Heart left ventricle (tissue), 16 donors: ENCODE measurements at regions not wholly inside any gene's neighbourhood (a gene's known extent, or its start where the extent isn't known, plus 50 kb on each side); places are given as distances from the start of the nearest gene placed in this dataset.
A peak's percentile ranks its signal among the peaks of the same experiment; 100 is the strongest.

Source experiments
- ATAC-seq, 4 donors: fragments of 200-7000 bp; cut with Tn5 transposase; one replicate each; pipeline ENCODE4 v1.9.1; 2020 to 2022; ENCODE audit warnings: moderate library complexity in 4 of 4, mild to moderate bottlenecking in 3 of 4, moderate number of reproducible peaks in 1 of 4
- DNase-seq, 5 donors: peaks; one replicate each; pipeline ENCODE4 v3.0.0-alpha.2; 2020
- H3K27ac ChIP-seq, 12 donors: fragments of 200-600 bp; sonication (generic) in 4 of 12; one replicate each; pipeline versions ENCODE4 v1.5.0 to v1.8.0; 2016 to 2022; ENCODE audit warnings: mild to moderate bottlenecking in 2 of 12
- H3K27me3 ChIP-seq, 9 donors: fragments of 200-600 bp; sonication (generic) in 2 of 9; one replicate each; pipeline versions ENCODE4 v1.5.1 to v1.8.0; 2016 to 2022; ENCODE audit warnings: mild to moderate bottlenecking in 3 of 9
- H3K36me3 ChIP-seq, 9 donors: fragments of 200-600 bp; sonication (generic) in 2 of 9; one replicate each; pipeline versions ENCODE4 v1.5.0 to v1.8.0; 2018 to 2022; ENCODE audit warnings: mild to moderate bottlenecking in 2 of 9
- H3K4me1 ChIP-seq, 12 donors: fragments of 200-600 bp; sonication (generic) in 4 of 12; one replicate each; pipeline versions ENCODE4 v1.5.0 to v1.8.0; 2016 to 2022; ENCODE audit warnings: mild to moderate bottlenecking in 3 of 12
- H3K4me3 ChIP-seq, 12 donors: fragments of 200-600 bp; sonication (generic) in 4 of 12; one replicate each; pipeline versions ENCODE4 v1.5.0 to v1.8.0; 2017 to 2022; ENCODE audit warnings: mild to moderate bottlenecking in 9 of 12, moderate library complexity in 4 of 12
- H3K9me3 ChIP-seq, 12 donors: fragments of 200-600 bp; sonication (generic) in 4 of 12; one replicate each; pipeline versions ENCODE4 v1.5.0 to v1.8.0; 2016 to 2022; ENCODE audit warnings: mild to moderate bottlenecking in 1 of 12
- POLR2A ChIP-seq, 2 donors: fragments of 450-650 bp; IDR thresholded peaks; one replicate each; pipeline ENCODE4 v1.6.1; 2017; ENCODE audit warnings: antibody characterized with exemption in 2 of 2, mild to moderate bottlenecking in 2 of 2, moderate library complexity in 2 of 2
- WGBS, 4 donors: extraction: QIAGEN DNeasy Blood & Tissue Kit in 2 of 4; methylation state at CpG; one replicate each; pipeline versions ENCODE4 v1.1.5 to v1.1.7; 2013 to 2018; 5-methylcytosine and 5-hydroxymethylcytosine counted together
- intact Hi-C, 10 donors: fragments of 100-400 bp; cut with DNase I; formaldehyde crosslinking; loops; one replicate each; pipeline versions ENCODE4 v1.11.1 to v1.14.2; 2022
- TF ChIP-seq, protein P1 (sequence below), 12 donors: fragments of 200-600 bp; sonication (generic) in 4 of 12; IDR thresholded peaks; one replicate each; pipeline versions ENCODE4 v1.5.0 to v1.8.0; 2018 to 2022; ENCODE audit warnings: antibody characterized with exemption in 12 of 12, mild to moderate bottlenecking in 5 of 12
- donor health status: ischemic (EF 13 %, LVEDD 7.1; RV severe dilation, severe dysfunction).
- donor health status: healthy with polysubstance abuse.
- donor health status: DM: no; HTN: yes; CAD: no.
- donor health status: DM: no; HTN: no; CAD: no.
- donor health status: ischemic (EF 25% LVEDD 6.9; RV normal size, moderate dysfunction).
- donor health status: ischemic (EF 25% LVEDD 5.7; RV mildly dilated, moderate dysfunction).
- donor health status: healthy.
- donor health status: DM: yes; HTN: yes; CAD: no.
- donor health status: ischemic (EF 35%, LVEDD 5.7; RV mildly dilated, moderate dysfunction).
- donor health status: nonischemic (EF 11% LVEDD 7.7; RV severe dilation, severe dysfunction).
- donor health status: DM: yes; HTN: yes; CAD: no.
- donor health status: PGD.
- donor health status: ischemic (EF 29% LVEDD 5.4; RV normal size, mild dysfunction).
- donor health status: nonischemic (EF 23%, LVEDD 6.1; RV moderate dilation, normal function).

DNA sequence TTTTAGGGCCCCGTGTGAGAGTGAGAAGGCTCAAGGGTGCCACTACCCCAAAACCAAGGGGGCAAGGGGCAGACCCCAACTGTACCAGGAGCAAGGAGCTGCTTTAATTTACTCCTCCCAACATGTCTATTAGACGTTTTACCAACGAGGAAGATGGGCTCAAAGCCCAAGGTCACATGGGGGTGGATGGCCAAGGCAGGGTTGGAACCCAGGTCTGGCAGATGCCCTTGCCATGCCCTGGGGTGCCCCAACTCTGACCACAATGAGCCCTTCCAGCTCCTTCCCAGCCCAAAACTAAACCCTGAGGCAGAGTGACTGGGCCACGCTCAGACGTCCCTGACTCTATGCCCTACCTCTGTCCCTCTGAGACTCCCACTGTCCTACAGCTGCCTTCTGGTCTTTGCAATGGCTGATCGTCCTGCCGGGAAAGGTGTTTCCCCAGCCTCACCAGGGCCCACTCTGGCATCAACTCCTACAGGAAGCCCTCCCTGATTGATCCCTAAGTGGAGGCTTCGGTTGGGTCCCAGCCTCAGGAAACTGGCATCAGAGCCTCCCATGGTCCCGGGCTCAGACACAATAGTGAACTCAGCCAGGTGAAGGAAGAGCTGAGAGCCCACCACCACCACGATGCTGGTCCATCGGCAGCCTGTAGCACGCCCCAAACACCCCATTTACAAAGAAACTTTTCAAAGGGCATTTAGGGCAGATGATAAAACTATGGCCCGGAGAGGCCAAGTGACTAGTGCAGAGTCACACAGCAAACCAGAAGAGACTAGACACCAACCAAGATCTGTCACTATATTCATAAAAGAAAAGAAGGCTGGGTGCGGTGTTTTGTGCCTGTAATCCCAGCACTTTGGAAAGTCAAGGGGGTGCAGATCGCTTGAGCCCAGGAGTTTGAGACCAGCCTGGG lies 60.2 kb upstream of the MYL10 start:
- H3K27ac ChIP-seq = no peak overlapping the region
- no peak overlapping the region for H3K4me3 ChIP-seq
- intact Hi-C loops = loop anchor here (1.0 to 10.0 kb wide), 11 partner anchors 87 to 586 kb away; no protein-coding TSS in a partner anchor
- no peak for ATAC-seq
- no peaks in the 10 kb centered on the region for H3K36me3 ChIP-seq
- no peak for DNase-seq
- H3K4me1 ChIP-seq = peaks cover 0 to 19% (median 10%) of the 10 kb centered on the region in 12 donors
- TF ChIP-seq, protein P1, sequence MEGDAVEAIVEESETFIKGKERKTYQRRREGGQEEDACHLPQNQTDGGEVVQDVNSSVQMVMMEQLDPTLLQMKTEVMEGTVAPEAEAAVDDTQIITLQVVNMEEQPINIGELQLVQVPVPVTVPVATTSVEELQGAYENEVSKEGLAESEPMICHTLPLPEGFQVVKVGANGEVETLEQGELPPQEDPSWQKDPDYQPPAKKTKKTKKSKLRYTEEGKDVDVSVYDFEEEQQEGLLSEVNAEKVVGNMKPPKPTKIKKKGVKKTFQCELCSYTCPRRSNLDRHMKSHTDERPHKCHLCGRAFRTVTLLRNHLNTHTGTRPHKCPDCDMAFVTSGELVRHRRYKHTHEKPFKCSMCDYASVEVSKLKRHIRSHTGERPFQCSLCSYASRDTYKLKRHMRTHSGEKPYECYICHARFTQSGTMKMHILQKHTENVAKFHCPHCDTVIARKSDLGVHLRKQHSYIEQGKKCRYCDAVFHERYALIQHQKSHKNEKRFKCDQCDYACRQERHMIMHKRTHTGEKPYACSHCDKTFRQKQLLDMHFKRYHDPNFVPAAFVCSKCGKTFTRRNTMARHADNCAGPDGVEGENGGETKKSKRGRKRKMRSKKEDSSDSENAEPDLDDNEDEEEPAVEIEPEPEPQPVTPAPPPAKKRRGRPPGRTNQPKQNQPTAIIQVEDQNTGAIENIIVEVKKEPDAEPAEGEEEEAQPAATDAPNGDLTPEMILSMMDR (IDR thresholded peaks at IDR 0.05) = no peak
- TF ChIP-seq POLR2A (IDR thresholded peaks at IDR 0.05) = no peak
- no peaks in the 10 kb centered on the region for H3K9me3 ChIP-seq
- H3K27me3 ChIP-seq = no peaks in the 10 kb centered on the region
- WGBS, 4 donors = 66 to 74% (median 69%) methylated on average over 15 of the region's 15 CpGs

GRCh38 chr7:101690061-101690460 lies 61.0 kb upstream of the MYL10 start:
- TF ChIP-seq, protein P1 (IDR thresholded peaks at IDR 0.05) = no peak
- intact Hi-C loops = loop anchor here in 1 of 10 donors (5.0 kb wide), 1 partner anchor 122 kb away; no protein-coding TSS in a partner anchor
- 46 to 70% (median 66%) methylated on average over 6 of the region's 6 CpGs for WGBS, 4 donors

DNA sequence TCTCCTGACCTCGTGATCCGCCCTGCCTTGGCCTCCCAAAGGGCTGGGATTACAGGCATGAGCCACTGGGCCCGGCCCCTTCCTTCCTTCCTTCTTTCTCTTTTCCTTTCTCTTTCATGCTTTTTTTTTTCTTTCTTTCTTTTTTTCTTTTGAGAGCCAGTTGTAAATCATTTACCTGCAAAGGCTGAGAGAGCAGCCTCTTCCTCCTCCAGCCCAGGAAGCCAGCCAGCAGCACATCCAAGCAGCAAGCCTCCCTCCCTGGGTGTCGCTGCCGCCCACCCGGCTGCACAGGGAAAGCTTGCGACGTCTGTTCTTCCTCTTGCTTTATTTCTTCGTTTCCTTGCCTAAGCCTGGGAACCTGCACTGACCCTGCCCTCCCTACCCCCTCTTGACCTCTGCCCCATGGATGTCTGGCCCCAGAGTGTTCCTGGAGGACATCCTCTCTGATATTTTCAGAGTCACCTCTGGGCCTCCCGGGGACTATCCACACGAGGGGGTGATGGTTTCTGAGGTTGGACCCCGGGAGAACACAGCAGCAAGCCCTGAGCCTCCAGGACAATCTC lies 62.8 kb upstream of the MYL10 start:
- ATAC-seq (no peak), DNase-seq (no peak)
- H3K36me3 ChIP-seq = no peaks in the 10 kb centered on the region
- intact Hi-C loops = loop anchor here in 2 of 10 donors (2.0 to 5.0 kb wide), 2 partner anchors 117 to 120 kb away; no protein-coding TSS in a partner anchor
- no peak overlapping the region for H3K27ac ChIP-seq
- H3K4me3 ChIP-seq = no peak overlapping the region
- TF ChIP-seq, protein P1 (IDR thresholded peaks at IDR 0.05) = no peak
- TF ChIP-seq POLR2A (IDR thresholded peaks at IDR 0.05) = no peak
- no peaks in the 10 kb centered on the region for H3K27me3 ChIP-seq
- H3K4me1 ChIP-seq = peaks cover 0 to 19% (median 10%) of the 10 kb centered on the region in 12 donors
- WGBS, 4 donors = 42 to 56% (median 54%) methylated on average over 12 of the region's 12 CpGs
- no peaks in the 10 kb centered on the region for H3K9me3 ChIP-seq

More at GRCh38 chr7:101690061-101690460, 61.0 kb upstream of the MYL10 start:
- Histone ChIP-seq H3K4me1 (peaks cover 0 to 19% (median 10%) of the 10 kb centered on the region in 12 donors), H3K36me3 (no peaks in the 10 kb centered on the region), H3K27me3 (no peaks in the 10 kb centered on the region), H3K4me3 (no peak overlapping the region), H3K27ac (no peak overlapping the region), H3K9me3 (no peaks in the 10 kb centered on the region)
- ATAC-seq (peak; percentile 60 to 63 (median 62)), DNase-seq (peak in 3 of 5 donors; percentile 34 to 58 (median 47))
